ENCODE measurements at regions not wholly inside any gene's neighbourhood (a gene's known extent, or its start where the extent isn't known, plus 50 kb on each side); places are given as distances from the start of the nearest gene placed in this dataset.

DNA sequence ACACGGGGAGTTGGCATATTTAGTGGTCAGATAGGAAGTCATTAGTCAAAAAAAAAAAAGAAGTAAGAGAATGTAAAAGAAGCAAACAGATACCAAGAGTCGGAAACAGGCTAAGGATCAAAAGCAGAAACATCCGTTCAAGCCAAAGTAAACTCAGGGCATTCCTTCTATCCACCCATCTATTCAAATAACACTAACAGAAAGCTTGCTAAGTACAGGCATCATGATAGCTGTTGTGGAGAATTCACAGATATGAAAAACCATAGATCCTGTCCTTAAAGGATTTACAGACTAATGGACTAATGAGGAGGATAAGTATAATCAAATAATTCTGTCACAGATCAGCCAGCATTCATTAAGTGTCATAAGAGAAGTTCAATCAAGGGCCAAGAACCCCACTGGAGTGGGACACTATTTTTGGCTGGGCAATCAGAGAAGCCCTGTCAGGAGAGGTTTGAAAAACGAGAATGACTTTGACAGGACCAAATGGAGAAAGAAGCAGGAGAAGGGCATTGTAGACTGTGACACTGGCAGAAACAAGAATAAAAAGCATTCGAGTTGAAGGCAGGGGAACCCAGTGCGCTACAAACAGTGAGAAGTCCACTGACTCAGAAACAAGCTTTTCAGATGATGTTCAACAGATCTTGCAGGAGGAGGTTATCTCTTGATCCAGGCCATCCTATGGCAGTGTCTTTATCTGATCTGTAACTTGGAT, 154.2 kb upstream of the TSLP start:
- FAIRE-seq, result no peak
- TF ChIP-seq, protein P1, sequence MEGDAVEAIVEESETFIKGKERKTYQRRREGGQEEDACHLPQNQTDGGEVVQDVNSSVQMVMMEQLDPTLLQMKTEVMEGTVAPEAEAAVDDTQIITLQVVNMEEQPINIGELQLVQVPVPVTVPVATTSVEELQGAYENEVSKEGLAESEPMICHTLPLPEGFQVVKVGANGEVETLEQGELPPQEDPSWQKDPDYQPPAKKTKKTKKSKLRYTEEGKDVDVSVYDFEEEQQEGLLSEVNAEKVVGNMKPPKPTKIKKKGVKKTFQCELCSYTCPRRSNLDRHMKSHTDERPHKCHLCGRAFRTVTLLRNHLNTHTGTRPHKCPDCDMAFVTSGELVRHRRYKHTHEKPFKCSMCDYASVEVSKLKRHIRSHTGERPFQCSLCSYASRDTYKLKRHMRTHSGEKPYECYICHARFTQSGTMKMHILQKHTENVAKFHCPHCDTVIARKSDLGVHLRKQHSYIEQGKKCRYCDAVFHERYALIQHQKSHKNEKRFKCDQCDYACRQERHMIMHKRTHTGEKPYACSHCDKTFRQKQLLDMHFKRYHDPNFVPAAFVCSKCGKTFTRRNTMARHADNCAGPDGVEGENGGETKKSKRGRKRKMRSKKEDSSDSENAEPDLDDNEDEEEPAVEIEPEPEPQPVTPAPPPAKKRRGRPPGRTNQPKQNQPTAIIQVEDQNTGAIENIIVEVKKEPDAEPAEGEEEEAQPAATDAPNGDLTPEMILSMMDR (IDR thresholded peaks at IDR 0.05; ENCODE audit: insufficient read depth, low read length, severe bottlenecking), result no peak

GRCh38 chr5:110918683-110919082, 152.8 kb upstream of the TSLP start:
- no peak for DNase-seq (ENCODE audit: low read depth)
- Histone ChIP-seq H3K27me3 (ENCODE audit: control insufficient read depth, insufficient read depth, low read length) (no peaks in the 10 kb centered on the region), H3K4me3 (ENCODE audit: low read depth, low read length) (no peak overlapping the region), H3K36me3 (ENCODE audit: control insufficient read depth, insufficient read depth, low read length) (no peaks in the 10 kb centered on the region)
- TF ChIP-seq, protein P1 (IDR thresholded peaks at IDR 0.05; ENCODE audit: insufficient read depth, low read length, severe bottlenecking), result no peak
- FAIRE-seq, result no peak

More for the DNA sequence above, 154.2 kb upstream of the TSLP start:
- no peaks in the 10 kb centered on the region for H3K36me3 ChIP-seq (ENCODE audit: control insufficient read depth, insufficient read depth, low read length)
- no peaks in the 10 kb centered on the region for H3K27me3 ChIP-seq (ENCODE audit: control insufficient read depth, insufficient read depth, low read length)
- H3K4me3 ChIP-seq (ENCODE audit: low read depth, low read length), result no peak overlapping the region
- no peak for DNase-seq (ENCODE audit: low read depth)

- Histone ChIP-seq H3K36me3 (ENCODE audit: control insufficient read depth, insufficient read depth, low read length) (no peaks in the 10 kb centered on the region), H3K4me3 (ENCODE audit: low read depth, low read length) (no peak overlapping the region), H3K27me3 (ENCODE audit: control insufficient read depth, insufficient read depth, low read length) (no peaks in the 10 kb centered on the region)
- TF ChIP-seq, protein P1 (IDR thresholded peaks at IDR 0.05; ENCODE audit: insufficient read depth, low read length, severe bottlenecking), result no peak
- DNase-seq (ENCODE audit: low read depth), result no peak
- FAIRE-seq, result no peak
Observed at GRCh38 chr5:110923971-110924370, 147.5 kb upstream of the TSLP start.

DNA sequence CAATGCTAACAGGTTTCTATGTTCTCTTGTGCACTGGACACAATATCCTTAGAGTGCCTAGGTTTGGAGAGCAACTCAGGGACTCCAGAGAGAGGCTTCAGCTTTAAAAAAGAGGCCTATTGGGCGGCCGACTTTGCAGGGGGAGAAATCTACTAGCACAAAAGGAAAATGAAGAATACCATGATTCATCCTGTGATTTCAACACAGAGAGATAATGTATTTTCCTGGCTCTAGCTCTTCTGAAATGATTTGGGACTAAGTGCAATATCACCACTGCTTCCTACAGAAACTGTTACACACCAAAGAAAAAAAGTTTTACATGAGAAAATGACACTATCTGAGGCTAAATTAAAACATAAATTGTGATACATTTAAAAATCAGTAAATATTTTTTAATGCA, 146.1 kb upstream of the TSLP start:
- Histone ChIP-seq H3K4me3 (ENCODE audit: low read depth, low read length) (no peak overlapping the region), H3K27me3 (ENCODE audit: control insufficient read depth, insufficient read depth, low read length) (no peaks in the 10 kb centered on the region), H3K36me3 (ENCODE audit: control insufficient read depth, insufficient read depth, low read length) (no peaks in the 10 kb centered on the region)
- no peak for FAIRE-seq
- TF ChIP-seq, protein P1 (IDR thresholded peaks at IDR 0.05; ENCODE audit: insufficient read depth, low read length, severe bottlenecking), result no peak
- peak; percentile 48 for DNase-seq (ENCODE audit: low read depth)

- DNase-seq (ENCODE audit: low read depth) (no peak), FAIRE-seq (no peak)
- Histone ChIP-seq H3K36me3 (ENCODE audit: control insufficient read depth, insufficient read depth, low read length) (no peaks in the 10 kb centered on the region), H3K4me3 (ENCODE audit: low read depth, low read length) (no peak overlapping the region), H3K27me3 (ENCODE audit: control insufficient read depth, insufficient read depth, low read length) (no peaks in the 10 kb centered on the region)
- TF ChIP-seq, protein P1 (IDR thresholded peaks at IDR 0.05; ENCODE audit: insufficient read depth, low read length, severe bottlenecking), result no peak
Observed at GRCh38 chr5:110925916-110926315, 145.6 kb upstream of the TSLP start.

Data from bronchial epithelial cell (primary cell).